Suprapubic skin (tissue), 3 donors: ENCODE measurements at regions not wholly inside any gene's neighbourhood (a gene's known extent, or its start where the extent isn't known, plus 50 kb on each side); places are given as distances from the start of the nearest gene placed in this dataset.

Experiments used
- EP300 ChIP-seq: sonication (generic); formaldehyde crosslinking; IDR thresholded peaks from one replicate; pipeline ENCODE4 v1.6.1; 2017; ENCODE audit warnings: antibody characterized with exemption
- TF ChIP-seq, protein P1 (sequence below), 2 donors: fragments of 200-600 bp in 1 of 2; fragments of 450-650 bp in 1 of 2; sonication (generic) in 1 of 2; IDR thresholded peaks; one replicate each; pipeline ENCODE4 v1.5.1; 2016 to 2019; ENCODE audit warnings: antibody characterized with exemption in 2 of 2, mild to moderate bottlenecking in 1 of 2, moderate library complexity in 1 of 2

DNA sequence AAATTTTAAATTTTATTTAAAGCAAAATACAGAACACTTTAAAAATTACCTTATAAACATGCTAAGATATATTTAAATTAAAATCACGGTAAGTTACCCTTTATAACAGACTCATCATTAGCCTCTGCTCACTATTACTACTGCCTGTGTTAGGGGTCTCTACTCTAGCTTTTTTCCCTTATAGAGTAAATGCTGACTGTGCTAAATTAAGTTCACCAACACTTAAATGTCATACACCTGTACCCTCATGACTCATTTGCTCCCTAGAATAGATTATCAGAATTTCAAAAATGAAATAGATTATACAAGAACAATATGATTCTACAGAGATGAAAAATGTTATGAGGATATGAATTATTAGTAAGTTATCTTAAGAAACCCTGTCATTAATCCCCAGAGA is 131.1 kb upstream of the INPP4B start:
- TF ChIP-seq, protein P1, sequence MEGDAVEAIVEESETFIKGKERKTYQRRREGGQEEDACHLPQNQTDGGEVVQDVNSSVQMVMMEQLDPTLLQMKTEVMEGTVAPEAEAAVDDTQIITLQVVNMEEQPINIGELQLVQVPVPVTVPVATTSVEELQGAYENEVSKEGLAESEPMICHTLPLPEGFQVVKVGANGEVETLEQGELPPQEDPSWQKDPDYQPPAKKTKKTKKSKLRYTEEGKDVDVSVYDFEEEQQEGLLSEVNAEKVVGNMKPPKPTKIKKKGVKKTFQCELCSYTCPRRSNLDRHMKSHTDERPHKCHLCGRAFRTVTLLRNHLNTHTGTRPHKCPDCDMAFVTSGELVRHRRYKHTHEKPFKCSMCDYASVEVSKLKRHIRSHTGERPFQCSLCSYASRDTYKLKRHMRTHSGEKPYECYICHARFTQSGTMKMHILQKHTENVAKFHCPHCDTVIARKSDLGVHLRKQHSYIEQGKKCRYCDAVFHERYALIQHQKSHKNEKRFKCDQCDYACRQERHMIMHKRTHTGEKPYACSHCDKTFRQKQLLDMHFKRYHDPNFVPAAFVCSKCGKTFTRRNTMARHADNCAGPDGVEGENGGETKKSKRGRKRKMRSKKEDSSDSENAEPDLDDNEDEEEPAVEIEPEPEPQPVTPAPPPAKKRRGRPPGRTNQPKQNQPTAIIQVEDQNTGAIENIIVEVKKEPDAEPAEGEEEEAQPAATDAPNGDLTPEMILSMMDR (IDR thresholded peaks at IDR 0.05), result no peak
- TF ChIP-seq EP300, result no peak
